ENCODE measurements at regions not wholly inside any gene's neighbourhood (a gene's known extent, or its start where the extent isn't known, plus 50 kb on each side); places are given as distances from the start of the nearest gene placed in this dataset.

- no peaks in the 10 kb centered on the region for H3K36me3 ChIP-seq (ENCODE audit: control insufficient read depth in 2 of 2, insufficient read depth in 2 of 2, low read length in 1 of 2)
- H2AFZ ChIP-seq (ENCODE audit: control insufficient read depth, low read depth, low read length), result no peak overlapping the region
- SMC1A ChIA-PET (ENCODE audit: uncharacterized antibody, unreplicated experiment), result no interaction called here
- RAD21 ChIA-PET (ENCODE audit: unreplicated experiment), result no interaction called here
- no peaks in the 10 kb centered on the region for H3K4me1 ChIP-seq (ENCODE audit: control insufficient read depth, insufficient read depth, low read length)
- BruUV-seq (replicated peaks), result no TSS peak
- H4K20me1 ChIP-seq (ENCODE audit: control insufficient read depth, insufficient read depth), result no peaks in the 10 kb centered on the region
- no peak overlapping the region for H3K4me3 ChIP-seq
- DNase-seq (ENCODE audit: low read depth, low spot score) (no peak), ATAC-seq (no peak), FAIRE-seq (no peak)
- no peak overlapping the region for H3K27ac ChIP-seq (ENCODE audit: control insufficient read depth, insufficient read depth)
- H3K9me3 ChIP-seq (replicated peaks; ENCODE audit: control insufficient read depth, insufficient read depth, low read length), result no peaks in the 10 kb centered on the region
- in situ Hi-C loops (cut with MboI), result no loop called here
- no peaks in the 10 kb centered on the region for H3K27me3 ChIP-seq (replicated peaks in 1 of 2; ENCODE audit: control insufficient read depth in 2 of 2, insufficient read depth in 2 of 2, low read length in 1 of 2)
- POLR2A ChIA-PET, result no interaction called here
- CTCF ChIA-PET, result interaction anchor here (1.0 to 1.8 kb wide), 2 partner anchors 21 to 153 kb away, joined by 3 to 4 read pairs; no protein-coding TSS in a partner anchor
- no peak overlapping the region for H3K4me2 ChIP-seq (ENCODE audit: control insufficient read depth, insufficient read depth)
- no peak for TF ChIP-seq JUNB (IDR thresholded peaks at IDR 0.05)
- no peak for TF ChIP-seq ZSCAN29 (IDR thresholded peaks at IDR 0.05)
- WGBS (ENCODE audit: insufficient coverage, insufficient replicate concordance, low lambda C conversion rate, missing lambda C conversion rate), result 49% methylated on average over 5 of the region's 5 CpGs
- intact Hi-C loops (cut with micrococcal nuclease; ENCODE audit: unreplicated experiment), result no loop called here
- H3K79me2 ChIP-seq (ENCODE audit: control insufficient read depth, insufficient read depth, low read length), result no peaks in the 10 kb centered on the region
- H3K9ac ChIP-seq (ENCODE audit: control insufficient read depth, insufficient read depth, low read length), result no peak overlapping the region
These were observed 978.3 kb upstream of the ADGRL3 start for GRCh38 chr4:60221866-60222265.

GRCh38 chr4:60223208-60223923 lies 976.8 kb upstream of the ADGRL3 start:
- ChIA-PET SMC1A (ENCODE audit: uncharacterized antibody, unreplicated experiment) (interaction anchor here (0.8 kb wide), 1 partner anchor 23 kb away, joined by 4 read pairs; no protein-coding TSS in a partner anchor), POLR2A (no interaction called here), CTCF (interaction anchor here (0.6 to 1.8 kb wide), 4 partner anchors 22 to 155 kb away, joined by 3 to 4 read pairs (median 3); no protein-coding TSS in a partner anchor), RAD21 (ENCODE audit: unreplicated experiment) (no interaction called here)
- no peaks in the 10 kb centered on the region for H3K27me3 ChIP-seq (replicated peaks in 1 of 2; ENCODE audit: control insufficient read depth in 2 of 2, insufficient read depth in 2 of 2, low read length in 1 of 2)
- no peak overlapping the region for H3K9ac ChIP-seq (ENCODE audit: control insufficient read depth, insufficient read depth, low read length)
- no peak overlapping the region for H3K4me3 ChIP-seq
- H3K4me1 ChIP-seq (ENCODE audit: control insufficient read depth, insufficient read depth, low read length), result no peaks in the 10 kb centered on the region
- ATAC-seq (no peak), FAIRE-seq (no peak), DNase-seq (ENCODE audit: low read depth, low spot score) (no peak)
- no peak overlapping the region for H3K27ac ChIP-seq (ENCODE audit: control insufficient read depth, insufficient read depth)
- 35% methylated on average over 3 of the region's 3 CpGs for WGBS (ENCODE audit: insufficient coverage, insufficient replicate concordance, low lambda C conversion rate, missing lambda C conversion rate)
- no peak overlapping the region for H3K4me2 ChIP-seq (ENCODE audit: control insufficient read depth, insufficient read depth)
- H4K20me1 ChIP-seq (ENCODE audit: control insufficient read depth, insufficient read depth), result no peaks in the 10 kb centered on the region
- in situ Hi-C loops (cut with MboI), result no loop called here
- no TSS peak for BruUV-seq (replicated peaks)
- no peaks in the 10 kb centered on the region for H3K79me2 ChIP-seq (ENCODE audit: control insufficient read depth, insufficient read depth, low read length)
- TF ChIP-seq EED (IDR thresholded peaks at IDR 0.05; ENCODE audit: low read depth), result no peak
- no peak for TF ChIP-seq PAX5 (IDR thresholded peaks at IDR 0.05; ENCODE audit: borderline replicate concordance, low read depth, low read length)
- no peak for TF ChIP-seq ZNF217 (IDR thresholded peaks at IDR 0.05)
- no peak for TF ChIP-seq STAT1 (conservative IDR thresholded peaks at IDR 0.05)
- no peak for TF ChIP-seq ESRRA (IDR thresholded peaks at IDR 0.05; ENCODE audit: low read length)
- TF ChIP-seq DPF2 (IDR thresholded peaks at IDR 0.05), result no peak
- no peak for TF ChIP-seq CBX5 (IDR thresholded peaks at IDR 0.05; ENCODE audit: low read depth)
- TF ChIP-seq IRF3 (IDR thresholded peaks at IDR 0.05), result no peak
- TF ChIP-seq MYC (IDR thresholded peaks at IDR 0.05; ENCODE audit: insufficient read depth, insufficient read length, insufficient replicate concordance, low read length, severe bottlenecking), result no peak
- TF ChIP-seq USF2 (IDR thresholded peaks at IDR 0.05; ENCODE audit: borderline replicate concordance, low read depth, low read length), result no peak
- no peak for TF ChIP-seq IKZF1 (conservative IDR thresholded peaks at IDR 0.05)
- TF ChIP-seq NR2C2 (IDR thresholded peaks at IDR 0.05; ENCODE audit: borderline replicate concordance, control insufficient read depth, insufficient read length, low read depth), result no peak
- TF ChIP-seq RAD51 (IDR thresholded peaks at IDR 0.05), result no peak
- TF ChIP-seq MXI1 (IDR thresholded peaks at IDR 0.05; ENCODE audit: low read depth, low read length), result no peak
- TF ChIP-seq SMARCA5 (IDR thresholded peaks at IDR 0.05), result no peak
- H3K9me3 ChIP-seq (replicated peaks; ENCODE audit: control insufficient read depth, insufficient read depth, low read length), result no peaks in the 10 kb centered on the region
- H2AFZ ChIP-seq (ENCODE audit: control insufficient read depth, low read depth, low read length), result no peak overlapping the region
- no peaks in the 10 kb centered on the region for H3K36me3 ChIP-seq (ENCODE audit: control insufficient read depth in 2 of 2, insufficient read depth in 2 of 2, low read length in 1 of 2)
- intact Hi-C loops (cut with micrococcal nuclease; ENCODE audit: unreplicated experiment), result no loop called here

Measured in GM12878 (cell line).